OCI-LY3 (cell line): ENCODE measurements at regions not wholly inside any gene's neighbourhood (a gene's known extent, or its start where the extent isn't known, plus 50 kb on each side); places are given as distances from the start of the nearest gene placed in this dataset.

Experiments
- H2AFZ ChIP-seq: fragments of 200-600, 300-600 bp; shearing (Covaris generic); 2 replicates; pipeline ENCODE4 v1.6.0; 2014; ENCODE audit warnings: antibody characterized with exemption, low read depth, low read length
- H3K27ac ChIP-seq: fragments of 200-600, 300-600 bp; sonication (generic); 2 replicates; pipeline ENCODE4 v1.5.1; 2014; ENCODE audit warnings: mild to moderate bottlenecking, low read length, moderate library complexity, mixed read lengths
- H3K27me3 ChIP-seq: fragments of 200-600, 300-600 bp; sonication (generic); 2 replicates; pipeline ENCODE4 v1.6.1; 2014; ENCODE audit warnings: low read depth, low read length, mixed read lengths
- H3K36me3 ChIP-seq: fragments of 200-600, 300-600 bp; sonication (generic); replicated peaks from 2 replicates; pipeline ENCODE3; 2014; ENCODE audit warnings: low read depth, low read length, mixed read lengths
- H3K4me1 ChIP-seq: fragments of 300-600, 200-600 bp; sonication (generic); 2 replicates; pipeline ENCODE4 v1.6.1; 2014; ENCODE audit warnings: low read length, mixed read lengths
- H3K4me2 ChIP-seq: fragments of 200-600, 300-600 bp; sonication (generic); 2 replicates; pipeline ENCODE4 v1.6.1; 2014; ENCODE audit warnings: low read length, mixed read lengths
- H3K4me3 ChIP-seq: fragments of 300-600, 200-600 bp; sonication (generic); 2 replicates; pipeline ENCODE4 v1.5.1; 2014; ENCODE audit warnings: antibody characterized with exemption, mild to moderate bottlenecking, low read length, moderate library complexity
- H3K79me2 ChIP-seq: fragments of 300-600, 200-600 bp; shearing (Covaris generic); 2 replicates; pipeline ENCODE4 v1.6.1; 2014; ENCODE audit warnings: mild to moderate bottlenecking, low read length, mixed read lengths
- H3K9ac ChIP-seq: fragments of 300-600, 200-600 bp; shearing (Covaris generic); 2 replicates; pipeline ENCODE4 v1.6.0; 2014; ENCODE audit warnings: mild to moderate bottlenecking, low read length, moderate library complexity
- H3K9me3 ChIP-seq: fragments of 200-600, 300-600 bp; shearing (Covaris generic); 2 replicates; pipeline ENCODE4 v1.6.1; 2014; ENCODE audit warnings: low read length, mixed read lengths; ENCODE audit not compliant: insufficient read depth
- H4K20me1 ChIP-seq: fragments of 200-600, 300-600 bp; sonication (generic); 2 replicates; pipeline ENCODE4 v1.6.1; 2016; ENCODE audit warnings: low read length, mixed read lengths; ENCODE audit not compliant: insufficient read depth
- CTCF ChIP-seq: fragments of 200-600, 300-600 bp; sonication (generic); IDR thresholded peaks from 2 replicates; pipeline ENCODE4 v1.5.1; 2014; ENCODE audit warnings: antibody characterized with exemption, low read length, low read depth
- EZH2phosphoT487 ChIP-seq: fragments of 200-600 bp; shearing (Covaris generic); IDR thresholded peaks from 2 replicates; pipeline ENCODE4 v1.6.1; 2018; ENCODE audit warnings: antibody characterized with exemption, mixed run types, low read depth

- H3K4me1 ChIP-seq, result no peaks in the 10 kb centered on the region
- no peaks in the 10 kb centered on the region for H3K9me3 ChIP-seq
- no peak overlapping the region for H3K4me3 ChIP-seq
- H3K27me3 ChIP-seq, result no peaks in the 10 kb centered on the region
- H3K4me2 ChIP-seq, result no peak overlapping the region
- no peak overlapping the region for H3K9ac ChIP-seq
- H2AFZ ChIP-seq, result no peak overlapping the region
- no peaks in the 10 kb centered on the region for H3K79me2 ChIP-seq
- no peaks in the 10 kb centered on the region for H4K20me1 ChIP-seq
- no peaks in the 10 kb centered on the region for H3K36me3 ChIP-seq
- TF ChIP-seq CTCF (no peak), EZH2phosphoT487 (no peak)
- H3K27ac ChIP-seq, result no peak overlapping the region
These were observed 198.9 kb upstream of the GULP1 start for GRCh38 chr2:188092734-188093133.

- TF ChIP-seq CTCF (no peak), EZH2phosphoT487 (no peak)
- H3K4me1 ChIP-seq, result no peaks in the 10 kb centered on the region
- H3K4me2 ChIP-seq, result no peak overlapping the region
- H3K4me3 ChIP-seq, result no peak overlapping the region
- H3K36me3 ChIP-seq, result no peaks in the 10 kb centered on the region
- no peaks in the 10 kb centered on the region for H3K27me3 ChIP-seq
- H4K20me1 ChIP-seq, result no peaks in the 10 kb centered on the region
- no peaks in the 10 kb centered on the region for H3K79me2 ChIP-seq
- no peaks in the 10 kb centered on the region for H3K9me3 ChIP-seq
- H2AFZ ChIP-seq, result no peak overlapping the region
- no peak overlapping the region for H3K9ac ChIP-seq
- no peak overlapping the region for H3K27ac ChIP-seq
These were observed 194.8 kb upstream of the GULP1 start for GRCh38 chr2:188096910-188097309.

- Histone ChIP-seq H3K9ac (no peak overlapping the region), H2AFZ (no peak overlapping the region), H3K36me3 (no peaks in the 10 kb centered on the region), H3K27me3 (no peaks in the 10 kb centered on the region), H3K4me3 (no peak overlapping the region), H3K4me2 (no peak overlapping the region), H4K20me1 (no peaks in the 10 kb centered on the region), H3K9me3 (no peaks in the 10 kb centered on the region), H3K4me1 (no peaks in the 10 kb centered on the region), H3K27ac (no peak overlapping the region), H3K79me2 (no peaks in the 10 kb centered on the region)
- TF ChIP-seq CTCF, result no peak
- no peak for TF ChIP-seq EZH2phosphoT487
These were observed 188.8 kb upstream of the GULP1 start for GRCh38 chr2:188102881-188103280.

- no peaks in the 10 kb centered on the region for H3K79me2 ChIP-seq
- H3K9me3 ChIP-seq, result no peaks in the 10 kb centered on the region
- no peaks in the 10 kb centered on the region for H3K27me3 ChIP-seq
- no peaks in the 10 kb centered on the region for H3K36me3 ChIP-seq
- H3K9ac ChIP-seq, result no peak overlapping the region
- no peak for TF ChIP-seq CTCF
- no peak for TF ChIP-seq EZH2phosphoT487
- no peak overlapping the region for H2AFZ ChIP-seq
- H3K27ac ChIP-seq, result no peak overlapping the region
- H3K4me2 ChIP-seq, result no peak overlapping the region
- no peaks in the 10 kb centered on the region for H4K20me1 ChIP-seq
- no peaks in the 10 kb centered on the region; the same call in 1 of the 2 replicates for H3K4me1 ChIP-seq
- H3K4me3 ChIP-seq, result no peak overlapping the region
These were observed 177.7 kb upstream of the GULP1 start for GRCh38 chr2:188114014-188114413.
